ENCODE measurements at regions not wholly inside any gene's neighbourhood (a gene's known extent, or its start where the extent isn't known, plus 50 kb on each side); places are given as distances from the start of the nearest gene placed in this dataset.
A peak's percentile ranks its signal among the peaks of the same experiment; 100 is the strongest.
"Not testable (repeated sequence)": the region's sequence is repeated elsewhere in the genome, so short reads cannot be mapped to it uniquely, and the experiment has no call there.

DNA sequence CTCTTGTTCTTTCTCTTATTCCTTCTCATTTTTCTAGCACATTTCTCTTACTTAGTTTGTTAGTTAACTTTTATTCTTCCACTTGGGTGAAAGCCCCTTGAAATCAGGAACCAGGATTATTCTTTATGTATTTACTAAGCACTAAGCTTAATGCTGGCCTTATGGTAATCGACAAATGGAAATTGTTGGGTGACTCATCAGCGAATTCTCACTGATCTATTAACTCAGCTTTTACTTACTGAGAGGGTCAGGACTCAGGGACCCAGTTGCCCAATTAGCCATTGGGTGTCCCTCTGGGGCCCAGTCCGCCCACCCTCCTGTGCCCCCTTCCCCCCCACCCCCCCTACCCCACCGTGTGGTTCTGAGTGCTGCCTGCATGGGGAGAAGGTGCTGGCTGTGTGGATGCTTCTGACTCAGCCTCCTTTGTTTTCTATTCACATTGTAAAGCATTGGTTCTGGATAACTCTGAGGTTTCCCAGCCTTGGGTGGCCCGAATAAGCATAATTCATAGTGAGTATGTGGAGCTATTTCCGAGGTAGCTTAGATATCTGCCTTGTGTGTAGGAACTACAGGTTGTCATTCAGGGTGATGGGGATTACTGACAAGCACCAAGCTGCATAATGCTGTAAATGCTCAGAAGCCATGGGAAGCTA lies 240.9 kb downstream of the FGF9 start:
- TF ChIP-seq CTCF (IDR thresholded peaks at IDR 0.05; ENCODE audit: low read depth, low read length) = no peak
- H3K9me3 ChIP-seq (ENCODE audit: control insufficient read depth, insufficient read depth, low read length) = peaks cover 4% of the 10 kb centered on the region; the same call in 1 of the 2 replicates
- ChIA-PET POLR2A (no interaction called here), CTCF (no interaction called here)
- H3K27me3 ChIP-seq (ENCODE audit: control insufficient read depth, insufficient read depth, low read length) = no peaks in the 10 kb centered on the region
- no peak overlapping the region for H3K4me3 ChIP-seq (ENCODE audit: low read depth, low read length)
- H3K27ac ChIP-seq (ENCODE audit: low read depth, low read length) = no peak overlapping the region
- DNase-seq (ENCODE audit: low read depth, low spot score) = no peak

DNA sequence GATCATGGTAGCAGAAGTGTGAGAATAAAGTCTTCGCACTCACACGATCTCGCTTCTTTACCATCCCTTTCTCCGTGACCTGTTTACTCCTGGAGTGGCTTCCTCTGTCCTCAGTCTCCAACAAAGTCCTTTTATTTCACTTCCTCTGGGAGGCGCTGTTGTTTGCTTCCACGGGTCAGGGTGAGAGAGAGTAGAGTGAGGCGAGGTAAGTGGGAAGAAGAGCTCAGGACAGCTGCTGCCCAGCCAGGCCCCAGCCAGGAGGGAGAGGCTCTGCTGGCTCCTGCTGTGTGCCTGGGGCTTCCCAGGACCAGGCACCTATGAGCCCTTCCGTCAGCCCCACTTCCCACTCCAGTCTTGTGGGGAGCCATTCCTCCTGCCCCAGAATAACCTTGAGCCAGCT lies 242.1 kb downstream of the FGF9 start:
- CTCF ChIA-PET = interaction anchor here (0.7 kb wide), 1 partner anchor 366 kb away, joined by 3 read pairs; no protein-coding TSS in a partner anchor

DNA sequence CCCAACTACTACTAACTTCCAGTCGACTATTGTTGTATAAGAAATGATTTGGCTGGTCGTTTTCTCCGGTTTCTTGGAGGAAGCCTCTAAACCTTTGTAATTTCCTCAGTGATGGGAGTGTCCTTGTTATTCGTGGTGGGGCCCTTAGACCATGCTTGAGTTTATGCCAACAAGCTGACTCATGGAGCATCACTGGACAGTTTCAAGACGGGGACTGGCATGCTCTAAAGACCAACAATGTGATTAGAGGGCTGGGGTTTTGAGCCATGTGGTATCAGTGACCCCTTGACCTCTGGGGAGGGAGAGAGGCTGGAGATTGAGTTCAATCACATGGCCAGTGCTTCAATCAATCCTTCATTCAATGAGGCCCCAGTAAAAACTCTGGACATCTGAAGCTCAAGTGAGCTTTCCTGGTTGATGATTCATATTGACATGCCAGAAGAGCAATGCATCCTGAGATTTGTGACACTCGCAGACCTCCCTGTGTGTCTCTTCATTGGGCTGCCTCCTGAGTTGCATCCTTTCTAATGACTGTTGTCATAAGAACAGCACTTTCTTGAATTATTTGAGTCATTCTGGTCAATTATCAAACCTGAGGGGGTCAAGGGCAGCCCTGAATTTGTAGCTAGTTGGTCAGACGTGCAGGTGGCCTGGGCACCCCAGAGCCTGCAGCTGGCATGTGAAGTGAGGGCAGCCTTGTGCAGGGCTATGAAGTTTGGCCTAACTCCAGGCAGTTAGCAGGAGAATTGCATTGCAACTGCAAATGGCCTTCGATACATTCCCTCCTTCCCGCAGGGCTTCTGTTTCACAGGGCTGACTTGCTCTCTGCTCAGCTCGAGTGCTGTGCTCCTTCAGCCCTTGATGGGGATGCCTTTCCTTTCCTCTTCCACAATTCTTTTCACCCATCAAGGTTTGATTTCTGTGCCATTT lies 246.5 kb downstream of the FGF9 start:
- Histone ChIP-seq H3K27ac (ENCODE audit: low read depth, low read length) (no peak overlapping the region), H3K9me3 (ENCODE audit: control insufficient read depth, insufficient read depth, low read length) (peaks cover 11% of the 10 kb centered on the region; the same call in 1 of the 2 replicates), H3K27me3 (ENCODE audit: control insufficient read depth, insufficient read depth, low read length) (no peaks in the 10 kb centered on the region), H3K4me3 (ENCODE audit: low read depth, low read length) (no peak overlapping the region)
- POLR2A ChIA-PET = no interaction called here
- CTCF ChIA-PET = no interaction called here
- no peak for DNase-seq (ENCODE audit: low read depth, low spot score)
- no peak for TF ChIP-seq CTCF (IDR thresholded peaks at IDR 0.05; ENCODE audit: low read depth, low read length)

More for the DNA sequence above, 242.1 kb downstream of the FGF9 start:
- POLR2A ChIA-PET = no interaction called here
- TF ChIP-seq CTCF (IDR thresholded peaks at IDR 0.05; ENCODE audit: low read depth, low read length) = peak; percentile 20
- Histone ChIP-seq H3K4me3 (ENCODE audit: low read depth, low read length) (no peak overlapping the region), H3K27me3 (ENCODE audit: control insufficient read depth, insufficient read depth, low read length) (no peaks in the 10 kb centered on the region), H3K9me3 (ENCODE audit: control insufficient read depth, insufficient read depth, low read length) (peaks cover 4% of the 10 kb centered on the region; the same call in 1 of the 2 replicates), H3K27ac (ENCODE audit: low read depth, low read length) (no peak overlapping the region)
- DNase-seq (ENCODE audit: low read depth, low spot score) = no peak

GRCh38 chr13:21920802-21921201 lies 249.9 kb downstream of the FGF9 start:
- DNase-seq (ENCODE audit: low read depth, low spot score); H3K4me3 ChIP-seq (ENCODE audit: low read depth, low read length); H3K27me3 ChIP-seq (ENCODE audit: control insufficient read depth, insufficient read depth, low read length); POLR2A ChIA-PET; H3K9me3 ChIP-seq (ENCODE audit: control insufficient read depth, insufficient read depth, low read length); CTCF ChIA-PET; H3K27ac ChIP-seq (ENCODE audit: low read depth, low read length): not testable (repeated sequence)

- Histone ChIP-seq H3K27ac (ENCODE audit: low read depth, low read length) (no peak overlapping the region), H3K9me3 (ENCODE audit: control insufficient read depth, insufficient read depth, low read length) (peaks cover 7% of the 10 kb centered on the region; the same call in 1 of the 2 replicates), H3K27me3 (ENCODE audit: control insufficient read depth, insufficient read depth, low read length) (peaks cover 2% of the 10 kb centered on the region), H3K4me3 (ENCODE audit: low read depth, low read length) (no peak overlapping the region)
- CTCF ChIA-PET = no interaction called here
- TF ChIP-seq CTCF (IDR thresholded peaks at IDR 0.05; ENCODE audit: low read depth, low read length) = no peak
- POLR2A ChIA-PET = no interaction called here
- no peak for DNase-seq (ENCODE audit: low read depth, low spot score)
Observed at GRCh38 chr13:21924958-21925357, 254.1 kb downstream of the FGF9 start.

Measured in AG04450 (cell line).